NT2/D1 (cell line): ENCODE measurements at regions not wholly inside any gene's neighbourhood (a gene's known extent, or its start where the extent isn't known, plus 50 kb on each side); places are given as distances from the start of the nearest gene placed in this dataset.

ENCODE experiments used
- YY1 ChIP-seq: IDR thresholded peaks from 2 replicates; pipeline ENCODE4 v1.6.1; 2011; ENCODE audit not compliant: insufficient read length, insufficient read depth
- ZNF274 ChIP-seq: IDR thresholded peaks from 2 replicates; pipeline ENCODE4 v1.6.1; 2011; ENCODE audit warnings: mild to moderate bottlenecking, low read depth, low read length

GRCh38 chr1:214717351-214717750 is 114.4 kb downstream of the CENPF start:
- no peak for TF ChIP-seq YY1
- no peak for TF ChIP-seq ZNF274
